ENCODE measurements at regions not wholly inside any gene's neighbourhood (a gene's known extent, or its start where the extent isn't known, plus 50 kb on each side); places are given as distances from the start of the nearest gene placed in this dataset.

GRCh38 chr3:160140756-160141155 lies 84.5 kb upstream of the C3orf80 start:
- no peak overlapping the region for H3K9ac ChIP-seq (ENCODE audit: insufficient read depth, low read length, poor library complexity, severe bottlenecking)
- H3K27ac Mint-ChIP-seq, result no peak overlapping the region
- no peak overlapping the region for H3K4me3 ChIP-seq (replicated peaks in 1 of 3; ENCODE audit: low read depth in 2 of 3, low read length in 3 of 3)
- peaks cover 0 to 10% (median 4%) of the 10 kb centered on the region in 7 donors for H3K9me3 Mint-ChIP-seq
- intact Hi-C loops (cut with micrococcal nuclease), result no loop called here
- no peak overlapping the region for H3K27ac ChIP-seq (ENCODE audit: low read depth in 1 of 2, low read length in 2 of 2)
- H4K20me1 ChIP-seq (ENCODE audit: insufficient read depth, low read length), result no peaks in the 10 kb centered on the region
- H3K9me3 ChIP-seq (replicated peaks in 1 of 2; ENCODE audit: control insufficient read depth in 1 of 2, insufficient read depth in 1 of 2, low read length in 2 of 2), result no peaks in the 10 kb centered on the region
- no peaks in the 10 kb centered on the region for H3K27me3 ChIP-seq (ENCODE audit: control insufficient read depth in 2 of 2, insufficient read depth in 2 of 2, low read length in 2 of 2)
- H2AFZ ChIP-seq (ENCODE audit: insufficient read depth, low read depth, low read length, poor library complexity, severe bottlenecking), result no peak overlapping the region
- peaks cover 10% of the 10 kb centered on the region for H3K4me1 Mint-ChIP-seq
- no peaks in the 10 kb centered on the region for H3K79me2 ChIP-seq (ENCODE audit: insufficient read depth, low read length)
- H3K4me1 ChIP-seq (ENCODE audit: control insufficient read depth in 1 of 2, insufficient read depth in 2 of 2, low read length in 2 of 2), result peaks cover 5% of the 10 kb centered on the region in 2 donors
- H3K27me3 Mint-ChIP-seq (ENCODE audit: low read depth in 3 of 3), result peaks cover 0 to 8% (median 6%) of the 10 kb centered on the region in 3 donors
- no peak for DNase-seq
- WGBS (ENCODE audit: insufficient coverage), result 100% methylated on average over 1 of the region's 2 CpGs
- H3K36me3 Mint-ChIP-seq, result no peaks in the 10 kb centered on the region
- no peaks in the 10 kb centered on the region for H3K36me3 ChIP-seq (replicated peaks in 1 of 2; ENCODE audit: control insufficient read depth in 1 of 2, insufficient read depth in 2 of 2, low read length in 2 of 2)
- H3K4me3 Mint-ChIP-seq, result no peak overlapping the region
- TF ChIP-seq CTCF (IDR thresholded peaks at IDR 0.05), result no peak
- no peak overlapping the region for H3K4me2 ChIP-seq (replicated peaks; ENCODE audit: extremely low read depth, low read length, poor library complexity, severe bottlenecking)

- Mint-ChIP-seq H3K4me1 (peaks cover 3% of the 10 kb centered on the region), H3K9me3 (peaks cover 0 to 10% (median 3%) of the 10 kb centered on the region in 7 donors), H3K27ac (no peak overlapping the region), H3K36me3 (no peaks in the 10 kb centered on the region), H3K27me3 (ENCODE audit: low read depth in 3 of 3) (peaks cover 2 to 4% (median 3%) of the 10 kb centered on the region in 3 donors), H3K4me3 (no peak overlapping the region)
- 100% methylated on average over 2 of the region's 4 CpGs for WGBS (ENCODE audit: insufficient coverage)
- no peak overlapping the region for H3K4me2 ChIP-seq (replicated peaks; ENCODE audit: extremely low read depth, low read length, poor library complexity, severe bottlenecking)
- H4K20me1 ChIP-seq (ENCODE audit: insufficient read depth, low read length), result no peaks in the 10 kb centered on the region
- no peaks in the 10 kb centered on the region for H3K4me1 ChIP-seq (ENCODE audit: control insufficient read depth in 1 of 2, insufficient read depth in 2 of 2, low read length in 2 of 2)
- intact Hi-C loops (cut with micrococcal nuclease), result no loop called here
- no peaks in the 10 kb centered on the region for H3K9me3 ChIP-seq (replicated peaks in 1 of 2; ENCODE audit: control insufficient read depth in 1 of 2, insufficient read depth in 1 of 2, low read length in 2 of 2)
- no peaks in the 10 kb centered on the region for H3K36me3 ChIP-seq (replicated peaks in 1 of 2; ENCODE audit: control insufficient read depth in 1 of 2, insufficient read depth in 2 of 2, low read length in 2 of 2)
- H2AFZ ChIP-seq (ENCODE audit: insufficient read depth, low read depth, low read length, poor library complexity, severe bottlenecking), result no peak overlapping the region
- H3K4me3 ChIP-seq (replicated peaks in 1 of 3; ENCODE audit: low read depth in 2 of 3, low read length in 3 of 3), result no peak overlapping the region
- H3K27ac ChIP-seq (ENCODE audit: low read depth in 1 of 2, low read length in 2 of 2), result no peak overlapping the region
- no peak overlapping the region for H3K9ac ChIP-seq (ENCODE audit: insufficient read depth, low read length, poor library complexity, severe bottlenecking)
- DNase-seq, result no peak
- TF ChIP-seq CTCF (IDR thresholded peaks at IDR 0.05), result no peak
- no peaks in the 10 kb centered on the region for H3K27me3 ChIP-seq (ENCODE audit: control insufficient read depth in 2 of 2, insufficient read depth in 2 of 2, low read length in 2 of 2)
- no peaks in the 10 kb centered on the region for H3K79me2 ChIP-seq (ENCODE audit: insufficient read depth, low read length)
Observed at GRCh38 chr3:160141485-160142185, 83.6 kb upstream of the C3orf80 start.
